ENCODE measurements at regions not wholly inside any gene's neighbourhood (a gene's known extent, or its start where the extent isn't known, plus 50 kb on each side); places are given as distances from the start of the nearest gene placed in this dataset.

DNA sequence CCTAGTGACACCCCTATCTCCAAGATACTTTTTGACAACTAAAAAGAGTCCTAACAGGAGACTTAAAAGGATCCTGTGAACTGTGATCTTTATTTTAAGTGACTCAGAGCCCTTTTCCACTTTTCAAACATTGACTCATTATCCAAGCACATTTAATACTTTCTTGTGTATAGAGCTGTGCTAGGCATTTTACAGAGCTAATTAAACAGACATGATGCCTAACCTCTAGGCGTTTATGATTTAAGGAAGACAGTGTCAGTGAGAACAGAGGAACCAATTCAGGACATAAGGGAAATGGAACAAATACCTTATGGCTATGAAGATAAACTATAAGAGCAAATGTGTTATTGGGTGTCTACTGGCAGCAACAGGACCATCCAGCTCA, 282.6 kb downstream of the TPBG start:
- DNase-seq (ENCODE audit: low spot score), result peak; percentile 12

GRCh38 chr6:82651845-82652335, 288.3 kb downstream of the TPBG start:
- DNase-seq (ENCODE audit: low spot score), result peak; percentile 12

GRCh38 chr6:82679232-82679631, 315.6 kb downstream of the TPBG start:
- no peak for DNase-seq (ENCODE audit: low spot score)

DNA sequence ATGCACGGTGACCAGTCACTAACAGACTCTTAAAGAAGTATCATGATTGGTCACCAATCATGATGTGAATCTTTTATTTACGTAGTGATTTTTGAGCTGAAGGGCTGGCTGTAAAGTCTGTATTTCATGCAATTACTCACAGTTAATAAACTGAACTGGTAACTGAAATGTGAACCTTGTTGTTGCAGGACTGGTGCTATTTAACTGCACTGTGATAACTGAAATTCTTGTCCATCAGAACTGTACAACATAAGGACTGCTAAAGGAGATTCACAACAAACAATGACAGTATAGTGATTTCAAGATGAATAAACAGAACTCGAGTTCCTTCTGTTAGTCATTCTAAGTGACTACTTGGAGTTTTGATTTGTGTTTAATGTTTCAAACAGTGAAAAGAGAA, 316.6 kb downstream of the TPBG start:
- DNase-seq (ENCODE audit: low spot score), result no peak

DNA sequence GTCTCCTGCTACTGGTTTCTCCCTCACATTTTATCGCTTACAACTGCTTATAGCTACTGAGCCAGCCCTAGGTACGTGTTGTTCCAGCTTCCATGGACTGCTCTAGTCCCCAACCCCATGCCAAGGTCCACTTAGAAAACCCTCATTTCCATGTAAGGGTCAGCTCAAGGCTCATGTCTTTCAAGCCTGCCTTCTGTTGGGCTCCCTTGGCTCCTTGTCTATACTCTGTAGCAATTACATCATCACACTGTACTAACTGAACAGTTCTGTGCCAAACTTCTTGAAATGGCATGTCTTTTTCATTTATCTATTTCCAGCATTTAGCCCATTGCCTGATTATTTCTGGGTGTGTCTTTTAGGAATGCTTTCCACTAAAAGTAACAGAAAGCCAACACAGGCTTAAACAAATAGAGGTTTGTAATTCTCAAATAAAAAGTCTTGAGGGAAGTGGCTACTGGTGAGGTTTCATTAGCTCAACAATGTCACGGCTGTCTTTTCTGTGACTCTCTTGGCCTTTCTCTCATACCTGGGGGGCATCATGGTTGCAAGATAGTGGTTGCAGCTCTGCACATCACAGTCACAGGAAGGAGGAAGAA, 317.6 kb downstream of the TPBG start:
- DNase-seq (ENCODE audit: low spot score), result no peak

DNA sequence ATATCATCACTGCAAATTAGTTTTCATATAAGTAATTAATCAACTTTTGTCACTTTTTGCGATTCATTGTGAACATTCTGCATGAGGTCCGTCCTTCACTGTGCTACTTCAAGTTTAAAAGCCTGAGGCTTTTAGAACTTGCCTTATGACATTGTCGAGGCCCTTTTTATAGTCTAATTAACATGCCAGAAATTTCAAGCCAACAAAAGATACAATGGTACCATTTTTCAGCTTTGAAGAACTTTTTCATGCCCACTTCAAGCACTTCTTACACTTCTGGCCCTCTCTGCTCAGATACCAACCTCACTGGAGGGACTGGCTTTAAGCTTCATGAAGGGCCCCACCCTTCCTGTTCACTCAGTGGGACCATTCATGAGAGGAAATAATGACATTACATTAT, 323.1 kb downstream of the TPBG start:
- DNase-seq (ENCODE audit: low spot score), result no peak

DNA sequence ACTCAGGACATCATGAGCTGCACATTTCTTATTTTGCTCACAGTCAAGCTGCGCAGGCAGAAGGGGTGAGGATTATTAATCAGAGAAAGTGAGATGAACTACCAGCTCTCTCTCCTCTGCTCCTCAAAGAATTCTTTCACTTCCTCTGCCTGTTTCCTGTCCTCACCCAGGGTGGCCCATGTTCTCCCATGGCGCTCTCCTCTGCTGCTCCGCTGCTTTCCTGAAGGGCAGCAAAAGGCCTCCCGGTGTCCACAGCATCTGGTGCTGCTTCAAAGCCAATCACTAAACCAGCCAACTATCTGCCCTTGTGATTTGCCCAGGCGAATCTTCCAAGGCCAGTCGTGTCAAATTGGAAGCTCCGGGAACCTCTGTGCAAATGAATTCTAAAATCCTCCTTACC, 324.2 kb downstream of the TPBG start:
- no peak for DNase-seq (ENCODE audit: low spot score)

DNA sequence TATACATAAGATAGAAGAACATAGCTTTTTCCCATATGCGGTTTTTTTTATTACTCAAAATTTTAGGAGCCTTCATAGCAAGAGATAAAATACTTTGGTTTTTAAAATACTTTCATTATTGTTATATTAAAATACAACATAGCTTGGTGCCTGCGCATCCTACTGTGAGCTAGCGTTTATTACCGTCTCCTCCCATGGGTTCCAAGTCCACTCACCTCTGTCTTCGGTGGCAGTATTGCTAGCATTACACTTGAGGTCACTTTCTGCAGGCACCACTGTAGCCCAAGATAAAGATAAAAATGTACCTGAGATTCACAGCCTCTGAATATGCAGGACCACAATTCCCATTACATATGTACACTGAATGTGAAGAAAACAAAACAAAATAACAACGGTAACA, 326.7 kb downstream of the TPBG start:
- DNase-seq (ENCODE audit: low spot score), result no peak

DNA sequence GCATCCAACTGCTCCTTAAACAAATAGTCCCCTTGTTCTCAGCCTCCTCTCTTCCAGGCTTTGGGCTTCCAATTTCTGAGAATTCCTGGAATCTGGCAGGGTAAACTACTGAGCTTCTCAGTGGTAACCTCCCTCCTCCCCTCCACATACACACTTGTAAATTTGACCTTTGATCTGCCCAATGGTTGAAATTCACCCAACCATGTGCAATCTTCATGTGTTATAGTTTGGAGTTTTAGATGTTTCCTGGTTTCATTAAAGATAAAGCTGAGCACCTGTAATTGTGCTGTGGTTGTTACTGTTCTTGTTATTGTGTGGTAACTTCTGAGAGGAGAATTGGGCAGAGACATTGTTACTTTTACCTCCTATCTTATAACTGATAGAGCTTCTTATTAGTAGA, 328.4 kb downstream of the TPBG start:
- DNase-seq (ENCODE audit: low spot score), result peak; percentile 3

GRCh38 chr6:82693094-82693493, 329.5 kb downstream of the TPBG start:
- DNase-seq (ENCODE audit: low spot score), result no peak

DNA sequence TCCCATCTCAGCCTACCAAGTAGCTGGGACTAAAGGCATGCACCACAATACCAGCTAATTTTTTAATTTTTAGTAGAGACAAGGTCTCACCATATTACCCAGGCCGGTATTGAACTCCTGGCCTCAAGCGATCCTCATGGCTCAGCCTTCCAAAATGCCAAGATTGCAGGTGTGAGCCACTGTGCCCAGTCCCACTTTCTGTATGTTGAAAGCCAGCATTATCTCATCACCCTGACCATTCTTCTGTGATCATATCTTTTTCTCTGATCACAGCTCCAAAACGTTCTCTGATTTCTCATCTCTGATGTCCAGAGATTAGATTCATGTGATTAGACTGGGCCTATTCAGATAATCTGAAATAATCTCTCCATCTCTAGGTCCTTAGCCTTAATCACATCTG, 337.7 kb downstream of the TPBG start:
- DNase-seq (ENCODE audit: low spot score), result no peak

- peak; percentile 82 for DNase-seq (ENCODE audit: low spot score)
These were observed 339.0 kb downstream of the TPBG start for GRCh38 chr6:82702574-82702973.

DNA sequence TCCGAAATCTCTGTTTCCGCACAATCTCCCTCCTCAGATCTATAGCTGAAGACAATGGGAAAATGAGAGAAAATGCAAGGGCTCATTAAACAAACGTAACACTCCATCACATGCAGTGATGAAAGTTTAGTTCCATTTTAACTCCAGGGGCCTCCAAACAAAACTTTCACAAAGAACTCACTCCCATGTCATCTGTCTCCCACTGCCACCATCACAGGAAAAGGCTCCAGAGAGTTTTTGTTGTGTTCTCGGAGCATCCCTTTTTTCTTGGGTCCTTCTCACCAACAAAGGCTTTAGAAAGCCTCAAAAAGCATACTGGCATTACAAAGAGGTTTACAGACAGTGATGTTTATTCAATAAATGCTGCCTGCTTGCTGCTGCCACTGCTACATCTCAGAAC, 339.6 kb downstream of the TPBG start:
- DNase-seq (ENCODE audit: low spot score), result no peak

- peak; percentile 6 for DNase-seq (ENCODE audit: low spot score)
These were observed 340.4 kb downstream of the TPBG start for GRCh38 chr6:82704045-82704444.

DNA sequence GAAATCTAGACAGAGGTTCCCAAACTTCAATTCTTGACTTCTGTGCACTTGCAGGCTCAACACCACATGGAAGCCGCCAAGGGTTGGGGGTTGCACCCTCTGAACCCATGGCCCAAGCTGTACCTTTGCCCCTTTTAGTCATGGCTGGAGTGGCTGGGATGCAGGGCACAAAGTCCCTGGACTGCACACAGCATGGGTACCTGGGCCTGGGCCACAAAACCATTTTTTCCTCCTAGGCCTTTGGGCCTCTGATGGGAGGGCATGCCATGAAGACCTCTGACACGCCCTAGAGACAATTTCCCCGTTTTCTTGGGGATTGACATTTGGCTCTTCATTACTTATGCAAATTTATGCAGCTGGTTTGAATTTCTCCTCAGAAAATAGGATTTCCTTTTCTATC, 342.0 kb downstream of the TPBG start:
- no peak for DNase-seq (ENCODE audit: low spot score)

- no peak for DNase-seq (ENCODE audit: low spot score)
These were observed 347.6 kb downstream of the TPBG start for GRCh38 chr6:82711105-82711827.

DNA sequence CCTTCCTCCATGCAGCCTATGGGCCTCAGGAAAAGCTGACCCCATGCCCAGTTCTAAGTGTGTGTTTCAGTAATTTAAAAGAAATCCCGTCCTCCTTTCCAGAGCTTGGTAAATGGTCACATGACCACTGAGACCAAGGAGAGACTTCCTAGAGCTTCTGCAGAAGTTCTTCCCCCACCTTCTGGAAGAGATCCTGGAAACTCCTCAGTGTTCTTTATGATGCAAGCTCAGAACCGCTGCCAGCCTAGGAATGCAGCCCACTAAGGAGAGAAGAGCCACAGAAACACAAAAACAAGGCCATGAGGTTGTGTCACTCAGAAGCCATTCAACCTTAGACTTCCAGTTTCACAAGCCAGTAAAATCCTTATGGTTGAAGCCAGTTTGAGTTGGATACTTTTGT, 348.4 kb downstream of the TPBG start:
- peak; percentile 42 for DNase-seq (ENCODE audit: low spot score)

GRCh38 chr6:82712389-82712788, 348.8 kb downstream of the TPBG start:
- no peak for DNase-seq (ENCODE audit: low spot score)

GRCh38 chr6:82712826-82713225, 349.2 kb downstream of the TPBG start:
- DNase-seq (ENCODE audit: low spot score), result no peak

GRCh38 chr6:82720992-82721391, 344.6 kb downstream of the UBE3D start:
- no peak for DNase-seq (ENCODE audit: low spot score)

- no peak for DNase-seq (ENCODE audit: low spot score)
These were observed 329.9 kb downstream of the UBE3D start for GRCh38 chr6:82735790-82736189.

DNA sequence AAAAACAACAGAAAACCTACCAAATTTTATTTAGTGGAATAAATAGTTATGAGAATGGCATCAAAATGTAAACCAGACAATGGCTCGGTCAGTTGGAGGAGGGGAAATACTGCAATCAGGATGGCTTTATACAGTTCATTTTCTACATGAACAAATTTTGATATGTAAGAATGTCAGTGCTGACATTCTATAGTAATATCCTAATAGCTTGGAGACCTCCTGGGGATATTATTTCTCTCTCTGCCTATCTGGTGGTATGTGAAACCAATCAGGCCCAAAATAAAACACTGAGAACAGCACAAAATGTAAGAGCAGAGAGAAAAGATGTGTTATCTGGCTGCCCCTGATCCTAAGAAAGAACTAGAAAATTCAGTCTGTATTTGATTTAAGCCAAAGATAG, 327.7 kb downstream of the UBE3D start:
- no peak for DNase-seq (ENCODE audit: low spot score)

GRCh38 chr6:82738773-82739172, 326.9 kb downstream of the UBE3D start:
- DNase-seq (ENCODE audit: low spot score), result no peak

DNA sequence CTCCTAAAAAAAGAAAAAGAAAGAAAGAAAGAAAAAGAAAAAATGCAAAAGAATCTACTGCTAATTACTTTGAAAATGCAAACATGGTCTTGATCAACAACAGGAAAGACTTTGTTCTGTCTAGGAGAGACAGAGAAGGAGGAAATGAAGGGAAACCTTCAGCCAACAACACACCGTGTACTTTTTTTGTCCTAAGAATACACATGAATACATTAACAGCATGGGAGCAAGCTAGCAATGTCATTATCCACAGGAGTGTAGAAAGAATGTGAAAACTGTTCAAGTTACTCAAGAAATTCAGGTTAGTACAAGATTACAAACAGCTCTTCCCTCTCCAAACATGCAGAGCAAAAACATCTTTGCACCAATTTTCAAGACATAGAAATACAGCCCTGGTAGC, 326.3 kb downstream of the UBE3D start:
- DNase-seq (ENCODE audit: low spot score), result no peak

Measured in kidney tubule cell (primary cell).